ENCODE measurements at regions not wholly inside any gene's neighbourhood (a gene's known extent, or its start where the extent isn't known, plus 50 kb on each side); places are given as distances from the start of the nearest gene placed in this dataset.
"Not testable (repeated sequence)": the region's sequence is repeated elsewhere in the genome, so short reads cannot be mapped to it uniquely, and the experiment has no call there.

- no peak for DNase-seq
Observed at GRCh38 chr15:66968806-66969596, 96.4 kb upstream of the SMAD3 start.

DNA sequence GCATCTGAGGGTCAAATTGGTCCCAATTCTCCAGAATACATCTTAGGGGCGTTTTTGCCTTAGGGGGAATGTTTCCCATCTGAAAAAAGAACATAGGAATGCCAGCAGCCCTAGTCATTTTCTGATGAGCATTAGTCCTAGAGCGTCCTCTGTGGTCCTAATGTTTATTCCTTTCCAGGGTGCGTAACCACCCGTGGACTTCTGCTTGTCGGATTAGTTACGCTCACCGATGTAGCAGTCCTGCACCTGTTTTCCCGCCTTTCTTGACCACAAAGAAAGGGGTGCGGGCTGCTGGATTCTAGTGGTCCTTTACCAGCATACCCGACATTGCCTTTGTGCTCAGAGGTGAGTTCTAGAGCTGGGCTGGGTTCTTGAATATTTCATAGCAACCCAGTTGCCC, 91.3 kb upstream of the SMAD3 start:
- DNase-seq: not testable (repeated sequence)

DNA sequence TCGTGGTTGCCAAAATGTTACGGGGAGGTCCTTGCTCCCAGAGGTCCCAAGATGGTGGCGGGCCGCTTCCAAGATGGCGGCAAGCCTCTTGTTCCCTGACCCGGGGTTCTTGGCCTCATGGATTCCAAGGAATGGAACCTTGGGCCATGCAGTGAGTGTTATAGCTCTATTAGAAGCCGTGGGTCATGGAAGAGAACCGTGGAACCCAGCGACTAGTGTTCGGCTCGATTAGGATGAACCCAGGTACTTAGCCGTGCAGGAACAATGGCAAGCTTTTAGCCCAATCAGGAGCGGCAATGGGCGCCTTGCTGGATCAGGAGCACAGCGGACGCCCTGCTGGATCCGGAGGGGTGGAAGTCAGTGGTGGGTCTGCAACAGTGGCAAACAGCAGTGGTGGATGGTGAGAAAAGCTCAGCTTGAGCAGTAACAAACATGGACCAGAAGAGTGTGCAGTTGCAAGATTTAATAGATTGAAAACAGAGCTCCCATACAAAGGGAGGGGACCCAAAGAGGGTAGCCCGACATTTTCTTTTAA, 89.2 kb upstream of the SMAD3 start:
- DNase-seq: not testable (repeated sequence)

- DNase-seq: not testable (repeated sequence)
Observed at GRCh38 chr15:66980326-66980725, 85.1 kb upstream of the SMAD3 start.

DNA sequence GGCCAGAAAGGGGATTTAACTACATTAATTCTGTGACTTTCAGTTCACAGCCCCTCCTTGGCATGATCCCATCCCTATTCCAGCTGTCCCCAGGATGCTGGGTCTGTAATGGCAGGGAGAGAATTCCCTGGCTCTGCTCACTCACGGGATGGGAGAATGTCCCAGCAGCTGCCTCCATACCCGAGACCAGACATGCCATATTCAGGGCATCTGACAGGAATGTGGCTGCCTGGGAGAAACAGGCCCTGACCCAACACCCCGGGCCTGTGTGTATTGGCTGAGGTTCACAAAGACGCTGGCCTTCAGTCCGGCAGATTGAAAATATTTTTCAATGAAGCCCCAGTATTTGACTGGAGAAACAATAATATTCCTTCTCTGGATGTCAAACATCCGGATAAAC, 83.6 kb upstream of the SMAD3 start:
- no peak for DNase-seq

DNA sequence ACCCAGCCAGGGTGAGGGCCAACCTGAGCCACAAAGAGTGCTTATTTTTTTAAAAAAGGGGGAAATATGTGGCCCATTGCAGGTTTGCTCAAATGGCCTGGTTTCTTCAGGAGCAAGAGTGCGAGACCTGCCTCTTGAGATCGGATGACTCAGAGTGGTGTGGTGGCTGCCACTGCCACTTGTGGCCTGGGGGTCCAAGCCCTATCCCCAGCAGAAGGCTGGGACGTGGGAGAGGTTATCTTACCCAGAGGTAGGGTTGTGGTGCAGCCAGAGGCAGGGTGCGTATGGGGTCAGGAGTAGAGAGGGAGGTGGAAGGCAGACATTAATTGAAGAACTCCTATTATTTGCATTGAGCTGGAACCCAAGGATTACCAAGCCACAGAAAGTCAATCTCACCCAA, 83.2 kb upstream of the SMAD3 start:
- no peak for DNase-seq

DNA sequence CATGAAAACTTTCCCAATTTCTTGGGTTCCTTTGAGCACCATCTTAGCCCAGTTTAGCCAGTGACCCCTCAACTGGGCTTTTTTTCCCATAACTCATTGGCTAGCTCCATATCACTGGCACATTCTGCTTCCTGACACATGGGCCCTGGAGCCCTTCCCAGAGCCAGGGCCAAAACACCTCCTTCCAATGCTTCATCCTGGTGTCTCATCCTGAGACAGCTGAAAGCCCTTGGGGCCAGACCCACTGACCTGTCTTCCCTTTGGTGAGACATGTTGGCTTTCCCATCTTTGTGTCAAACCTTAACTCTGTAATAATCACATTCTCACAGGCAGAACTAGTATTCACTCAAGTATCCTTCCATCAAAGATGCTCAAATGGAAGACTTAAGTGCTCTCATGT, 82.6 kb upstream of the SMAD3 start:
- no peak for DNase-seq

GRCh38 chr15:66985653-66986052, 79.7 kb upstream of the SMAD3 start:
- DNase-seq: no peak

DNA sequence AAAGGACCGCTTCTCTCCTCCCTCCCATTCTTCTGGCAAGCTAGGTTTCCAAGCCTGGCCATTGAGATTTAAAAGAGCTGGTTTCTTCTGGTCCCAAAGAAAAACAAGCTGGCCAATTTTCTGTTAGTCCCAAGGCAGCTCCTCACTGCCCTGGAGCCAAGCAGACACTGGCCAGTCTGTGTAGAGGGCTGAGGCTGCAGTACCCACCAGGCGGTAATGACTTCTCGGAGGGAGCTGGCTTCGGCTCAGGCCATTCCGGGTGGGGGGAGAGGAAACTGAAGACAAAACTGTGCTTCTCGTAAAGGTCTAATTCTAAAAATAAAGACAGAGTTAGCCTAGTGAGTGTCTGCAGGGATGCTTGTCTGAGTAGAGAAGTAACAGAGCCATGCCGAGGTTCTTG, 78.5 kb upstream of the SMAD3 start:
- DNase-seq: no peak

DNA sequence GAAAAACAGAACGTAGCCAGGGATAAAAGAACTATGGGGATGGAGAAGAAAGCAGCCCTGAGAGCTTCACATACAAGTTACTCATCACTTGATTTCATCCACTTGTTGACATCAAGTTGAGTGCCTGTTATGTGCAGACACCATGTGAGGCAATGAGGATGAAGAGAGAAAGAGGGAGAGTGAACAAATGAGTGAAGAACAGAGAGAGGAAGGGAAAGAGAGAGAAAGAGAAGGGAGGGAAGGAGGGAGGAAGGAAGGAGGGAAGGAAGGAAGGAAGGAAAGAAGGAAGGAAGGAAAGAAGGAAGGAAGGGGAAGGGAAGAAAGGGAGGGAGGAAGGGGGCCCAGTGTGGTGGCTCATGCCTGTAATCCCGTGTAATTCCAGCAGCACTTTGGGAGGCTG, 72.3 kb upstream of the SMAD3 start:
- no peak for DNase-seq

- no peak for DNase-seq
Observed at GRCh38 chr15:66993874-66994696, 71.3 kb upstream of the SMAD3 start.

DNA sequence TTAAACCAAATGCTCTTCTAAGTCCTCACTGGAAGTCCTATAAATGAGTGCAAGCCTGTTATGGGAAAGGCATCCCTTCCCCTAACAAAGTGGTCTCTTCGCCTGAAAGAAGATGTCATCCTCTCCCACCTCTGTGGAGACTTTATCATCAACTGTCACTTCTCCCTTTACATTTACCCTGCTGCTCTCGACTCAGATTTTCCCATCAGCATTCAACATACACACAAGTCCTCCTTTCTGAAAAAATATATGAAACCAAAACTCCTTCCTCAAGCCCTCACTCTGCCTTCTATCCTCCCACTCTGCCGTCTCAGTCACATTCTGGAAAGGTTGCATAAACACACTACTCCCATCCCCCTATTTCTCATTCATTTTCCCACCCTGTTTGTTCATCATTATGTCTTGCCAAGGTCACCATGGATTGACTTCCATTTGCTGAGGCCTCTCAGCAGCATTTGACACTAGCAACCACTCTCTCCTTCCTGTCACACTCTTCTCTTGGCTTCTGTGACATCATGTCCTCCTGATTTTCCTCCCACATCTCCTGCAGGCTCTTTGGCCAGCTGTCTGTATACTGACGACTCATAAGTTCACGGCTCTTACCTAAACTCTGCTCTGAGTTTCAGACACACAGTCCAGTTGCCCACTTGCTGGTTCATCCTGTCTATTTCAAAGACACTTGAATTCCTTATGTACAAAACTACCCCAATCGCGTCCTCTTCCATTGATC, 70.3 kb upstream of the SMAD3 start:
- DNase-seq: no peak

DNA sequence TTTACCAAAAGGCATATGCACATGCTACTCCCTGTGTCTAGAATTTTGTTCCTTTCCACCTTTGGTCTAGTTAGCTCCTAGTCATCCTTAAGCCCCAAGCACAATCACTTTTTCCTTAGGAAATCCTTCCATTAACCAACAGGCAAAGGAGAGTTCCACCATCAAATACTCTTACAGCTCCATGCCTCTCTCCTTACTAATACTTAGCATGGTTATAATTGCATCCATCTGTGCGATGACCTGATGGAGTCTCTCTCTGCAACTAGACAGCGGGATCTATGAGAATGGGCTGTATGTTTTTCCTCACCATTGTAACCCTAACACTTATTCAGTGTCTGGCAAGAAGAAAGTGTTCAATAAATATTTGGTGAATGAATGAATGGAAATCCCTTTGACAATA, 69.3 kb upstream of the SMAD3 start:
- DNase-seq: no peak

DNA sequence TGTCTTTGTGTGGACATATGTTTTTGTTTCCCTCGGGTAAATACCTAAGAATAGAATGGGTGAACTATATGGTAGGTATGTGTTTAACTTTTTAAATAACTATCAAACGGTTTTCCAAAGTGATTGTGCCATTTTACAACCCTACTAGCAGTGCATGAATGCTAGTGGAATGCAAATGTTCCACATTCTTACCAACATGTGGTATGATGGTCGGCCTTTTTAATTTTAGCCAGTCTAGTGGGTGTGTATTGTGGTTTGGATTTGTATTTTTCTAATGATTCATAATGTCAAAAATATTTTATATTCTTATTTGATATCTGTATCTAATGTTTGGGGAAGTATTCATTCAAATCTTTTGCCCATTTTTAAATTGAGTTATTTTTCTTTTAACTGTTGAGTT, 68.2 kb upstream of the SMAD3 start:
- no peak for DNase-seq

GRCh38 chr15:66998234-66998633, 67.2 kb upstream of the SMAD3 start:
- not testable (repeated sequence) for DNase-seq

DNA sequence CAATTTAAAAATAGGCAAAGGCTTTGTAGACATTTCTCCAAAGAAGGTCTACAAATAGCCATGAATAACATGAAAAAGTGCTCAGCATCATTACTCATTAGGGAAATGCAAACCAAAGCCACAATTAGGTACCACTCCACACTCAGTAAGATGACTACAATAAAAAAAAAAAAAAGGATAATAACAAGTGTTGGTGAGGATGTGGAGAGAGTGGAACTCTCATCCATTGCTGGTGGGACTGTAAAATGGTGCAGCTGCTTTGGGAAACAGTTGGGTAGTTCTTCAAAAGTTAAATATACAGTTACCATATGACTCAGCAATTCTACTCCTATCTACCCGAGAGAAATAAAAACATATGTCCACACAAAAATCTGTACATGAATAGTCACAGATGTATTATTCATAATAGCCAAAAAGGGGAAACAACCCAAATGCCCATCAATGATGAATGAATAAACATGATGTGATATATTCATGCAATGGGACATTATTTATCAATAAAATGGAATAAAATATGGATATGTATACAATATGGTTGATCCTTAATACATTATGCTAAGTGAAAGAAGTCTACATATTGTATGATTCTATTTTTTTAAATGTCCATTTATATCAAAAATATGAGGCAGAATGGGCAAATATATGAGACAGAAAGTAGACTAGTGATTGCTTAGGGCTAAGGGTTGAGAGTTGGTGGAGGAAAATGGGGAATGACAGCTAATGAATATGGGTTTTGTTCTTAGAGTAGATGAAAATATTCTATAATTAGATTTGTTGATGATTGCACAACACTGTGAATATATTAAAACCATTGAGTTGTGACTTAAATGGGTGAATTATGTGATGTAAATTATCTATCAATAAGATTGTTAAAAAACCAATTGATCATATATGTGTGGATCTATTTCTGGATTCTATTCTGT, 66.1 kb upstream of the SMAD3 start:
- no peak for DNase-seq

GRCh38 chr15:67000896-67001295, 64.5 kb upstream of the SMAD3 start:
- DNase-seq: no peak

DNA sequence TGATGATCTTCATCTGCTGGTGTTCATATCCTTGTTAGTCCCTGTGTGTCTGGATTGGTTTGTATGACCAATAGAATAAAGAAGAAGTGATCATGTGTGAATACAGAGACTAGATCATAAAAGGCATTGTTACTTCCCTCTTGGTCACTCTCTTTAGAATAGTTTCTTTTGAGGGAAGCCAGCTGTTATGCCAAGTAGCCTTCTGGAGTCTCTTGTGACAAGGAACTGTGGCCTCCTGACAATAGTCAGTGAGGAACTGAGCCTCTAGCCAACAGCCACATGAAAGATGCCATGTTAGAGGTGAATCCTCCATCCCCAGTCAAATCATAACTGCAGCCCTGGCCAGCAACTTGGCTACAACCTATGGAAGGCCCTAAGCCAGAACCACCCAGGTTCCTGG, 63.0 kb upstream of the SMAD3 start:
- no peak for DNase-seq

GRCh38 chr15:67003586-67003985, 61.8 kb upstream of the SMAD3 start:
- DNase-seq: no peak

GRCh38 chr15:67004142-67004541, 61.3 kb upstream of the SMAD3 start:
- no peak for DNase-seq

GRCh38 chr15:67005294-67005996, 60.0 kb upstream of the SMAD3 start:
- no peak for DNase-seq

Measured in NCI-H1105 treated with DMSO at 0.1 percent for 48 hours (cell line).